HG03045 (cell line): ENCODE measurements at regions not wholly inside any gene's neighbourhood (a gene's known extent, or its start where the extent isn't known, plus 50 kb on each side); places are given as distances from the start of the nearest gene placed in this dataset.
"Not testable (repeated sequence)": the region's sequence is repeated elsewhere in the genome, so short reads cannot be mapped to it uniquely, and the experiment has no call there.

Experiments
- ATAC-seq: cut with Tn5 transposase; IDR thresholded peaks from one replicate; pipeline ENCODE4 v1.9.1; 2021; ENCODE audit warnings: mild to moderate bottlenecking, moderate library complexity; ENCODE audit not compliant: unreplicated experiment

DNA sequence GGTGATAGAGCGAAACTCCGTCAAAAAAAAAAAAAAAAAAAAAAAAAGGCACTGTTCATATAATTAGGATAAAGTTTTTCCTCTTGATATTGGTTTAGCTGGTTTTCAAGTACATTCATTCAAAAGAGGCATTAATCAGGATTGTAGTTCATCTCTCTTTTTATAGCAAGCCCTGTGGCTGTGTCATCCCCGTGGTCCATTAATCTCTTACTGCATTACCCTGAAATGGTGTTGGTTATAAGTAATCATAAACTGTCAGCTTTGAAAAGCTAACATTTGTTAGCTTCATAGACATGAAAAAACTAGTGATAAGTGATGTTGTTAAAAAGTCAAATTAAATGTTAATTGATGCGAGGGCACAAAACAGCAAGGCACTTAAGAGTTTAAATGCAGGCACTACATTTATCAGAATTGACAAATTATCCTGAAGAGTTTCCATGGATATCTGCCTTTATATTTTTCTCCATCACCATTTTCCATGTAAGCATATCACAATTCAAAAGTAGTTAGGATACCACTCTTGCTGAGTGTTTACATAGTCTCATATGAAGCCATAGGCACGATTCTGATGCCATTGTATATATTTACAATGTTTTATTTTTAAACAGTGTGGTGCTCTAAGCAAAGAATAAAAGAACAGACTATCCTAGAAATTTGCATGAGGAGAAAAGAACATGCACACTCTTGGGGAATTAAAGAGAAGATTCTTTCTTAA is 193.1 kb downstream of the OTOL1 start:
- no peak for ATAC-seq

DNA sequence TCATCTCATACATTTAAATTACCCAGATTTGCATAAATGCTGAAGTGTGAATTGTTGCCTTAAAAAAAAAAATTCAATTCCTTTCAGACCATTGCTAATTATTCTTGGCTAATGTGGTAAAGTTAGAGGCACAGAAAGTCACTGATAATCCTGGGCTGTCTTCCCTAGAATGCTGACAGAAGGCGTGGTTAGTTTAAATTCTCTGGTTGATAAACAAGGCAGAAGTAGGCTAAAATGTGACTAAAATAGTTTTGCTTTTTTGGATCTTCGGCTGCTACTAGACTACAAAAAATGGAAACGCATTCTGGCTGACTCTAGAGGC is 193.7 kb downstream of the OTOL1 start:
- no peak for ATAC-seq

DNA sequence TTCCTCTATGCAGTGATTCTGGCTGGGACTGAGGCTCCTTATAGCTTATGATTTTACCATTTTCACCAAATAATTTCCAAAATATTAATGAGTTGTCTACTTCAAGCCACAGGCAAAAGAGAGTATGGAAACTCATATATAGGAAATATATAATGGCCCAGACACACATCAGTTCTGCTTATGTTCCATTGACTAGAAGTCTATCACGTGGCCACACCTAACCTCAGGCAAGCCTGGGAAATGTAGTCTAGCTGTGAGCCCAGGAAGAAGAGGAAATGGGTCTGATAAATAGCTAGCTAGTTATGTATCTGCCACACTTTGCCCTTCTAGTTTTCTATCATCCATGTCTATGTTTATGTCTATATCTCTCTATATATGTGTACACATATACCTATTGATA is 195.1 kb downstream of the OTOL1 start:
- no peak for ATAC-seq

DNA sequence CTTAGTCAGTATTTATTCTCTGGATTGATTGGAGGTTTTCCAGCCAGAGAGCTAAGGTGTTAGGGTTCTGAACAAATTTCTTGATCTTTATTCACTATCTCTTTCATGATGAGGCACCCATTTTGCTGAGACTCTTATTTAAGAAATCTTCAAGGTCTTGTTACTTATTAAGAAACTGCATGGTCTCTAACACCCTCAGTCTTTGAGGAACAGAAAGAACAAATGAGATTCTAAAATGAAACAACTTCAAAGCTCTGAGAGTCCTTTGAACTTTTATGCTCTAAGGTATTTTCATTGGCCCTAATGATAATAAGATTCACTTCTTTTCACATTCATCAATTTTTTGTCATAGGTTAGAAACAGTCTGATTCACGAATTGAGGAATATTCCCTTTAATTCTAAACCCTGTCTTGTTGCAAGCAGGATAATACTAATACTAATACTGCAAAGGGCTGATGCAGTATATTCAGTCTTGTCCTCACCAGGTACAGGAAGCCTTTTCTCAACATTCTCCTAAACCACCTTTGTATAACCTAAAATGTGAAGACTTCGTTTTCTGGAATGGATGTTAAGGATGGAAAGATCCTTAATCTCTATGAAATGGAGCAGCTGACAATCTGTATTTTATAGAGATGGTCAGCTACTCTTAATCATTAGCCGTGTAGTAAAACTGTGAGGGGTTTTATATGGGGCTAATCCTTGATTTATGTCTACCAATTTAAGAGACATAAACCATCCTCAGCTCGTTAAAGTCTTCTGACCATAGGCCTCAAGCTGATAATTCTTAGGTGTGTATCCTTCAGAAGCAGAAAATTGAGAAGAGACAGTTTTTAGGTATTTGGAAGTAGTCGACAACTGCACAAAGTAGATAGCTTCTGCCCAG is 198.3 kb downstream of the OTOL1 start:
- ATAC-seq = no peak

DNA sequence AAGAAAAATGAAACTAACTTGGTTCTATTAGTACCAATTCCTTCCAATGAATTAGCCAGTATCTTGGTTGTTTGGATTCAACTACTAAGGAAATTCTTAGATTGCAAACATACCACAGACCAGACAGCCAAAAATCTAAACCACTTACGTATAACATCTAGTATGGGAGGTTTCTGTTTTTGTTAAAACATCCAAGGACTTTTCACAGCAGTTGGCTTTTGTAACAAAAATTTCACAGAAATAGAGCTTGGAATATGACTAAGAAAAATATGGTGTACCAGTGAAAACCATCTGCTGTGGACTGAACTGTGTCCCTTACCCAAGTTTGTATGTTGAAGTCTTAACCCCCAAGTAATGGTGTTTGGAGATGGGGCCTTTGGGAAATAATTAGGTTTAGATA is 199.2 kb downstream of the OTOL1 start:
- no peak for ATAC-seq

DNA sequence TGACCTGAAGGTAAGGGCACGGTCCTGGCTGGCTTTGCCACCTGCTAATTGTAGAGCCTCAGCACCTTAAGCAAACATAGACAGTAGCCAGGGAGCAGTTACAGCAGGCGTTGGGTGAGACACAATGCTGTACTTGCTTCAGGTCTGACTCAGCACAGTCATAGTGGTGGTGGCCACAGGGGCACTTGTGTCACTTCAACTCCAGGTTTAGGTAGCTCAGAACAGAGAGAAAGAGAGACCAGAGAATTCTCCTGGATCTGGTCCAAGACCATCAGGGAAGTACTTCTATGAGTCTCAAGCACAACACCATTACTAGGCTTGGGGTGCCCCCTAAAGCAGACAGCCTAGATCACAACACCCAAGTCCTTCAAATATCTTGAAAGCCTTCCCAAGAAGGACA is 204.4 kb downstream of the OTOL1 start:
- ATAC-seq = no peak

DNA sequence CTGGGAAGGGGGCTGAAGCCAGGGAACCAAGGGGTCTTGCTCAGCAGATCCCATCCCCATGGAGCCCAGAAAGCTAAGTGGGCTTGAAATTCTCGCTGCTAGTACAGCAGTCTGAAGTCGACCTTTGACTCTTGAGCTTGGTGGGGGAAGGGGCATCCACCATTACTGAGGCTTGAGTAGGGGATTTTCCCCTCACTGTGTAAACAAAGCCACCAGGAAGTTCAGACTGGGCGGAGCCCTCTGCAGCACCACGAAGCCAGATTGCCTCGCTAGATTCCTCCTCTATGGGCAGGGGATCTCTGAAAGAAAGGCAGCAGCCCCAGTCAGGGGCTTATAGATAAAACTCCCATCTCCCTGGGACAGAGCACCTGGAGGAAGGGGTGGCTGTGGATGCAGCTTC is 210.6 kb downstream of the OTOL1 start:
- not testable (repeated sequence) for ATAC-seq

DNA sequence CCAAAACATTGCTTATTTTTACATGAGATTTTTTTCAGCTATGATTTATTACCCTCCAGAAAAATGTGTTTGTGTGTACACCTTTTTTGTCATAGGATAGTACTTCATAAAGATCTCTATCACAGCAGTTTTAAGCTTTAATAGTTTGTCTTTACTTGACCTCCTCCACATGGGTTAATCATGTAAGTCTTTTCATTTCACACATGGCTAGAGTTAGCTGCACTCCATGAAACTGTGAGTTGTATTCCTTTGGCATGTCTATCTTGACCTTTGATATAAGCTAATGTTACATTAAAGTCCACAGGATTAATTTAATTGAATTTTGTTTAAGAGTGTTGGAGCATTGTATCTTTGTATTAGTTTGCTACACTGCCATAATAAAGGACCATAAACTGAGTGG is 217.1 kb downstream of the OTOL1 start:
- no peak for ATAC-seq

DNA sequence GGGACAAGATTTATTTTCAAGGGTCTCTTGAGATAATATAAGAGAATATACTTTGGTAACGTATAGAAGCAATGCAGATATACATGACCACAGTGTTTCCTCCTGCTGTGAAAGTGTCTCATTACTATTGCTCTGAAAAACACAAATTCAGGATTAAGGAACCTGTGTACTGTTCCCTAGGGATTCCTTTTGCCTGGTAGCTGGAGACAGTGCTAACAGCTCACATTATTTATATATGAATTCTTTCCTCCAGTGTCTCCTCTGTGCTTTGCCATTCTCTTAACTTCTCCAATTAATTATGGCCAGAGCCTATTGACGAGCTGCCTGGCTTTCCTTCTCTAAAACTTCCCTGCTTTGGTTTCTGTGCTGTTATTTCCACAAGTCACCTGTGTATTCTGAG is 235.4 kb downstream of the OTOL1 start:
- no peak for ATAC-seq

DNA sequence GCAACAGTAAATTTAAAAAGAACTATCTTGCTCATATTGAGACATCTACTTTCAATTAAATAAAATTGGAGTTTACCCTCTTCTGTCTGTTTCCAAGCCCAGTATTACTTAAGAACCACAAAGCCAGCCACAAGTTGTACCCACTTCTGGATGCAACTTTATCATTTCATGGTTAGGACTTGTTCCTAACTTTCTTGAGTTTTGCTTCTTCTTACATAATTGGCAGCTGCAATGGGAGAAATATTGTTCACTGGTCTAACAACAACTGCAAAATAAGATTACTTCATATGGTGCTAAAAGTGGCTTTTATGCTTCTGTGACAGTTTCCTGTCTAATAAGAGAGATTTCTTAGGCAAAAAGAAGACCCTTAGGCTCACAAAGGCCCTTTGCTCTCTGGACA is 240.6 kb downstream of the OTOL1 start:
- ATAC-seq = no peak

DNA sequence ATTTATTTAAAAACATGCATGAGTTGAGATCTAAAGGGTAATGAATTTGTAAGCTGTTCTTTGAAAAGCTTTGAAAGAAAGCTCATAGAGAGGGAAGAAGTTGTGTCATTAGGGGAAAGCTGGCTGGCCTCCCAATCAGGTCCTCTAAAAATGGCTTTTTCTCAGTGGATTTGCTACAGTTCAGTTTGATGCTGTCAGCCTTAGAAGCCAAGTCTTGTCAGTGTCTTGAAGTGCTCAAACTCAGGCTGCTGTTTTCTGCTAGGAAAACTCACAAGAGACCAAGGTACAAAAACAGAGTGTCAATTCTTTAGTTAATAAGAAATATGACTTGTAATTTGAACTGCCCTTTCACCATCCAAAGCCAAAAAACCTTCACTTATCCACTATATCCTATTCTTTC is 243.8 kb downstream of the OTOL1 start:
- no peak for ATAC-seq

DNA sequence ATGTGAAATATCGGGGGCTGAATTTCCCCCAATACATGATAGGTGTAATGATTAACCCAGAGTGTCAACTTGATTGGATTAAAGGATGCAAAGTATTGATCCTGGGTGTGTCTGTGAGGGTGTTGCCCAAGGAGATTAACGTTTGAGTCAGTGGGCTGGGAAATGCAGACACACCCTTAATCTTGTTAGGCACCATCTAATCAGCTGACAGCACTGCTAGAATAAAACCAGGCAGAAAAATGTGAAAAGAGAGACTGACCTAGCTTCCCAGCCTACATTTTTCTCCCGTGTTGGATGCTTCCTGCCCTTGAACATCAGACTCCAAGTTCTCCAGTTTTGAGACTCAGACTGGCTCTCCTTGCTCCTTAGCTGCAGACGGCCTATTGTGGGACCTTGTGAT is 247.8 kb downstream of the OTOL1 start:
- ATAC-seq = no peak

DNA sequence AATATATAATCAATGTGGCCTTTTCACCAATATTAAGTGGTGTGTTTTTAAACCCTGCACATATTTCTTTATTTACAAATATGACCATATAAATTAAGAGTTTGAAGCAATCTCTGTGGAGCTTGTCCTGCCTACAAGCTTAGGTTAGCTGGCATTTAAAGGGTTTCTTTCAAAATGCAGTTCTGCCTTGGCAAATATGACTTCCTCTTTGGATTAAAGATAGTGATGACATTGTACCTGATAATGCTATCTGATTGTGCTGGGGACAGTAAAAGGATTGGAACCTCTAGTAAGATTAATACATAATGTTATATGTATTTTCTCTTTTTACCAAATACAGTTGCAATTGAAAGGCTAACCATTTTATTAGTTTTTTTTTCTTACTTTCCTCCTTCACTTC is 249.1 kb downstream of the OTOL1 start:
- ATAC-seq = no peak

DNA sequence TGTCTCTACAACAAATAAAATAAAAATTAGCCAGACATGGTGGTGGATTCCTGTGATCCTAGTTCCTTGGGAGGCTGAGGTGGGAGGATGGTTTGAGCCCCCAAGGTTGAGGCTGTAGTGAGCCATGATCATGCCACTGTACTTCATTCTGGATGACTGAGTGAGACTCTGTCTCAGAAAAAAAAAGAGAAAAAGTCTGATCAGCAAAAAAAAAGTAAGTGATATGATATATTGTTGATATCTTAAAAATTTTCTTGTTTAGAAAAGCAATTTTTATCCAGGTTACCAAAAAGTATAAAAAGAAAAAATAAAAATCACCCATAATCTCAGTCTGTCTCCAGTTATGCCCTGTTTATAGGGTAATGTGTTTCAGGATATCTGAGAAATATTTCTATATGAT is 251.4 kb downstream of the OTOL1 start:
- ATAC-seq = no peak

DNA sequence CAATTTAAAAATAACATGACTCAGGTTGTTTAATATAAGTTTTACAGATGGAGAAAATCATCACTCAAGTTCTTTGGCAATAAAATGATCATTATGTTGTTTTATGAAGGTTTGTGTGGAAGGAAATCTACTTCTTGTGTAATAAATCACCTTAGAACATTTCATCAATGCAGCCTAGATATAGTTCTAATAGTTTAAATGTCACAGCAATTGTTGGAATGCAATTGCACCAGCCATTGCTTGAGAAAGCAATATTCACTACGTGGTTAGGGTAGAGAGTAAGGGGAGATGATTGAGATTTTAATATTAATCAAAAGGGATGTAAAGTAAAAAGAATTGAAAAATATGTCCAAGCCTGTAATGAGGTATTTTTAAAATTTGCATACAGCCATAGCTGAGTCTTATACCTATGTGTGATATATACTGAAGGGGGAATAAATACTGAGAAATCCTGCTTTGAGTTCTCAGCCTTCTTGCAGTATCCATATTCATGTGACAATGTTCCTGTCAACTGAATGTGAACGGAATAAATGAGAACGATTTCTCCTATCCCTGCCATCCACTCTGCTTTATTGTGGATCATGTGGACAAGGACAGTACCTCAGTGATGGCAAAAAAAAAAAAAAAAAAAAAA is 257.9 kb downstream of the OTOL1 start:
- no peak for ATAC-seq

DNA sequence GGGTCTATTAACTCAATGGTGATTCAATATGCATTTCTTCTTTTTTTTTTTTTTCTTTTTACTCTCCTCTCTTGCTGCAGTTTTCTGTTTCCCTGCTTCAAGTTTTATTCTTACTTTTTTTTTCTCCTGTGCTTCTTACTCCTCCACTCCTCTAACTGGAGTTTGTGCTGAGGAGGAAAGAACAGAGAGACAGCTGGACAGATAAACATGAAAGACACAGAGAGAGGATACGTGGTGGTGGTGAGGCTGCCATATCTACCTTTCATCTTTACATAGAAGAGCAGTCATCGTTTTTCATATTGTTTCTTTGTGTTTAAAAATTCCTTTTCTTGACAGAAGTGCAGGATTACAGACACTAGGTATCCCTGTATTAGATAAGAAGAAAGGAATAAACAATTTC is 262.8 kb downstream of the OTOL1 start:
- ATAC-seq = no peak

DNA sequence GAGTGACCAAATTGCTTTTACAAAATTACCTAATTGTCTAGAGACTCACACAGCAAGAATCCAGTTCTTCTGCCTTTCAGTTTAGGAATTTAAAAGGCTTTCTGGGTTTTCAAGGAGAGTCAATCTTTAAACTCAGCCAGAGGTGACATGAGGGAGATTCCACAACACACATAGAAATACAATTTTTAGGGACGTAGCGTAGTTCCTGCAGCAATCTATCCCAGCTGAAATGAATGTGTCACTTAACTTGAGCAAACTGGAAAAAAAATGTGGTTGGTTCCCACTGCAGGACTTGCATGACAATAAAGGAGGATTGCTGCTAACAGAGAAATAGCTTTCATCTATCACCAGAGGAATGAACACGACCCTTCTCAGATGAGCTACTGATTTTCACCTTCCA is 269.7 kb downstream of the OTOL1 start:
- no peak for ATAC-seq

DNA sequence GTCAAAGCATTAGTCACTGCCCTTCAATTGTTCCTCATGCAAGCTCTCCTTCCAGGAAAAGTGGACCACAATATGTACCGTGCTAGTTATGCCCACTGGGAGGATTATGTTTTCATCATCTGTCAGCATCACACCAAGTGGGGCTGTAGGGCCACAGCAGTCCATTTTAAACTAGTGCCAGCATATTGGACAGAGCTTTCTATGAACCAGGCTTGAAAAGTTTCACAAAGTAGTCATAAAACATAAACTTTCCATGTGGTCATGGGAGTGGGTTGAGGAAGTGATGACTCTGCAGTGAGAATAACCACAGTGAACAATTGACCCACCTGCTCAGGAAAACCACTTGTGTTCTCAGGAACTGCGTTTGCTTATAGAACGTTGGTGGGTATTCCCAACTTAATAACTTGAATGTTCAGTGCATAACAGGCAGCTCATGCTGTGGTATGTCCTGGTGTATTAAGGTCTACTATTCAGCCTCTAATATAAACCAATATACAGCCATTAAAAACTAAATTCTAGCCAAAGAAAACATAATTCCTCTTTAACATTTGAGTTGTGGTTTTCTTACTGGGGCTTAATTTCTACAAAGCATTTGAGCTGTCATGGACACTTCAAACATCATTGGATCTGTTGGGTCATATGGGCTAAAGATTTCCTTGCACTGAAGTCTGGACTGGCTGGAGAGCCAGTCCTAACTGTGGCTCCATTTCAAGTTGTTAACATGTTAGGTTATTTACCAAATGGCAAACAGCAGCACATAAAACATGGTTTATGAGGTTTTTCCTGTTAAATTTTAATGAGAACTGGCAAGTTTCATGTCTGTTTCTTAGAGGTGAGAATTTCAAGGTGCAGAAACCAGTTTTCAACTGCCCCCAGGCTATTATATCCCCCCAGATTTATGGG is 274.1 kb downstream of the OTOL1 start:
- ATAC-seq = peak; percentile 89

DNA sequence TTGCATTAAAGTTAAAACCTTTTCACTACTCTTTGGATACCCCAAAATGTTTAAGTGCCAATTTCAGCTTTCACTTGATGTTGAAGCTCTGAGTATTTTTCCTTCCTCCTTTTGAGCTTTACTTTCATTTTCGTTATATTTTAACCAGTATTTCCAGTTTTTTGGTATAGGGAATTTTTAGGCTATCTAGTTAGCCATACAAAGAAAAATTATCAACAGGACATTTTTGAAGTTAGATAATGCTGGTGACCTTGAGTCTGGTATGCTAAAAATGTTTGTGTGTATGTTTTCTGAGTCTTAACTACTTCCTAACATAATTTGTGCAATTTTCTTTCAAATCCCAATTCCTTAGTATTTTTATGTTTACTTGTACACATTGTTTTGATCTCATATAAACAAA is 284.8 kb downstream of the OTOL1 start:
- no peak for ATAC-seq

DNA sequence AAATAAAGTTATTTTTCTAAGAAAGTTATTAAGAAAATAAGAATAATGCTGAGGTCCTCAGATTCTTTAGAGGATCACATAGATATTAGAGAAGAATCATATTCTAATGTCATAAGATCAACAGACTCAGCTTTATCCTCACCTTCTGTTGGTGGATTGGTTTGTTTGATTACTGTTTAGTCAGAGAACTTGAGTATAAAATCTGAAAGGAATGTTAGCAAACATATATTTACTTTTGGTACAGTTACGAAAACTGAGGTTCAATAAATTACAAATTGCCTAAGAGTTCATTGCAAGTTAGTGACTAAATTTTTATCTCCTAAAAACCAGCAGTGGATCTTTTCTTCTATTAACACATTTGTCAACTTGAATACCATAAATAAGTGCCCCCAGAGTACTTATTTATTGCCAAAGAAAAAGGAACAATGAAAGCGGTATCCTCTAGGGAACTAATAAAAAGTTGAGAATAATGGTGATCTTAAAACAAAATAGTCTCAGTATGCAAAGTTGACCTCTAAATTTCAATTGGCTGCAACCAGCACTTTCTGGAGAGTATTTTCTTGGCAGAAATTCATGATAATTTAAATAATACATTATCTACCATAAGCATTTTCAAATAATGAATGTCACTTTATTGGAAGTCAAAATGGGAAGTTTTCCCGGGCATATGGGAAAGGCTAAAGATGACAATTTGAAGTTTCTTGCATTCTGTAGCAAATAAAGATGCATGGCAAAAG is 296.8 kb downstream of the OTOL1 start:
- ATAC-seq = no peak
